Left ventricle myocardium inferior (tissue), 1 donor: ENCODE measurements at regions not wholly inside any gene's neighbourhood (a gene's known extent, or its start where the extent isn't known, plus 50 kb on each side); places are given as distances from the start of the nearest gene placed in this dataset.

Source experiments
- DNase-seq: peaks from one replicate; pipeline ENCODE4 v3.0.0-alpha.2; 2020
- H3K27ac ChIP-seq: fragments of 200-600 bp; replicated peaks from 2 replicates; pipeline ENCODE4 v1.8.0; 2021
- H3K27me3 ChIP-seq: fragments of 200-600 bp; 2 replicates; pipeline ENCODE4 v1.8.0; 2021; ENCODE audit warnings: low read depth
- H3K36me3 ChIP-seq: fragments of 200-600 bp; 2 replicates; pipeline ENCODE4 v1.8.0; 2021
- H3K4me1 ChIP-seq: fragments of 200-600 bp; 2 replicates; pipeline ENCODE4 v1.8.0; 2021
- H3K4me3 ChIP-seq: fragments of 200-600 bp; 2 replicates; pipeline ENCODE4 v1.8.0; 2021; ENCODE audit warnings: mild to moderate bottlenecking, moderate library complexity
- H3K9me3 ChIP-seq: fragments of 200-600 bp; replicated peaks from 2 replicates; pipeline ENCODE4 v1.8.0; 2021
- intact Hi-C: fragments of 100-400 bp; cut with micrococcal nuclease; formaldehyde crosslinking; loops from one replicate; pipeline ENCODE4 v1.11.0; 2022
- TF ChIP-seq, protein P1 (sequence below): fragments of 200-600 bp; IDR thresholded peaks from 2 replicates; pipeline ENCODE4 v1.8.0; 2021; ENCODE audit warnings: antibody characterized with exemption, mild to moderate bottlenecking, borderline replicate concordance
- donor health status: DM: no; HTN: yes; CAD: no; lungs with severe emphysema.

DNA sequence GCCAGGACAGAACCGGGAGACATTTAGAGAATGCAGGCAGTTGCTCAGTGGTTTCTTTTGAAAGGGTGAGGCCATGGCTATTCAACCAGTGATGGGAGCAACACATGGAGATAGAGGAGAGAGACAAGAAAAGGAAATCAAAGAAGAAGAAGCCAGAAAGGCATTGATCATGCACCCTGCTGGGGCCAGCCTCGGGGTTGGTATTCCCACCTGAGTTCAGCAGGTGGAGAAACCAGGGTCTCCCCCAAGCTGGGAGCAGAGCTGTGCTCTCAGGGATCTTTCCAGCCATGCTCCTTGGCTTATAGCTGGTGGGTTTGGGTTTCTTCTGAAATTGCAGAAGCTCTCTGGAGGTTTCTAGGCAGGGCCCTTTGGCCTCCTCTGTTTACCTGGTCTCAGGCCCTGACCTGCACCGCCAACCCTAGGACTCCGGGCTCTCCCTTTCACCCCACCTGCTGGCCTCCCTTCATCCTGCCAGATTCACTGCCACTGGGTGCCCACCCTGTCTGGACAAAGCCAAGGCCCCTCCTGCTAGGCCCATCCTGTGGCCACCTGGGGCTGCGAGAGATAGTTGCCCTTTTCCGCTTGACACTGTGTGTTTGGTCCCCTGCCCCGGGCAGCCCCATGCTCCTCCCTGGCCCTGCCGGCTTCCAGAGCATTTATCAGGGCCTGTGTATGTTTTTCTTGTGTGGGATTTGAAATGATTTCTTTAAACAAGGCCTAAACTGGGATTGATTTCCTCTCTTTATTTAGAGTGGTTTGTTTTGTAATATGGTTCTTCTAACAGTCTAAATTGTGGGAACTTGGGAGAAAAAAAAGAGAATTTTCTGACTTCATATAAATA is 126.7 kb downstream of the DDX1 start:
- Histone ChIP-seq H3K4me1 (no peaks in the 10 kb centered on the region), H3K9me3 (no peaks in the 10 kb centered on the region), H3K27me3 (no peaks in the 10 kb centered on the region), H3K4me3 (no peak overlapping the region), H3K36me3 (no peaks in the 10 kb centered on the region), H3K27ac (no peak overlapping the region)
- TF ChIP-seq, protein P1, sequence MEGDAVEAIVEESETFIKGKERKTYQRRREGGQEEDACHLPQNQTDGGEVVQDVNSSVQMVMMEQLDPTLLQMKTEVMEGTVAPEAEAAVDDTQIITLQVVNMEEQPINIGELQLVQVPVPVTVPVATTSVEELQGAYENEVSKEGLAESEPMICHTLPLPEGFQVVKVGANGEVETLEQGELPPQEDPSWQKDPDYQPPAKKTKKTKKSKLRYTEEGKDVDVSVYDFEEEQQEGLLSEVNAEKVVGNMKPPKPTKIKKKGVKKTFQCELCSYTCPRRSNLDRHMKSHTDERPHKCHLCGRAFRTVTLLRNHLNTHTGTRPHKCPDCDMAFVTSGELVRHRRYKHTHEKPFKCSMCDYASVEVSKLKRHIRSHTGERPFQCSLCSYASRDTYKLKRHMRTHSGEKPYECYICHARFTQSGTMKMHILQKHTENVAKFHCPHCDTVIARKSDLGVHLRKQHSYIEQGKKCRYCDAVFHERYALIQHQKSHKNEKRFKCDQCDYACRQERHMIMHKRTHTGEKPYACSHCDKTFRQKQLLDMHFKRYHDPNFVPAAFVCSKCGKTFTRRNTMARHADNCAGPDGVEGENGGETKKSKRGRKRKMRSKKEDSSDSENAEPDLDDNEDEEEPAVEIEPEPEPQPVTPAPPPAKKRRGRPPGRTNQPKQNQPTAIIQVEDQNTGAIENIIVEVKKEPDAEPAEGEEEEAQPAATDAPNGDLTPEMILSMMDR = no peak
- intact Hi-C loops = no loop called here
- DNase-seq = no peak

DNA sequence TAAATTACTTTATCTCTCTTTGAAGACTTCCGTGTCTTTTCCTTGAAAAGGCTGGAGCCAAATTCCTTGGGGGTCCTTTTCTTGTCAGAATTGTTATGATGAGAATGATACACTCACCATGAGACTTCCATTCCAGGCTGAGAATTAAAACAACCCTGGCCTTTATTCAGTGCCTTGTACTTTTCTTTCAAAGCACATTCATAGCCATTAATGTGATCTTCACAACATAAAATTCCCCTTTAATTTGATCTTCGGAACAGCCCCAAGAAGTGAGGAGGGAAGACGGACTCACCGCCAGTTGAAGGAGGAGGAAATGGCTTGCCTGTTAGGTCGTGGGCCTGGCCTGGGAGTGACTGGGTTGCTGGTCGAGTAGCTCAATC is 127.3 kb downstream of the DDX1 start:
- no peak for DNase-seq
- H3K27ac ChIP-seq = no peak overlapping the region
- no peaks in the 10 kb centered on the region for H3K36me3 ChIP-seq
- H3K27me3 ChIP-seq = no peaks in the 10 kb centered on the region
- TF ChIP-seq, protein P1 = no peak
- H3K4me1 ChIP-seq = no peaks in the 10 kb centered on the region
- H3K9me3 ChIP-seq = no peaks in the 10 kb centered on the region
- intact Hi-C loops = no loop called here
- no peak overlapping the region for H3K4me3 ChIP-seq

DNA sequence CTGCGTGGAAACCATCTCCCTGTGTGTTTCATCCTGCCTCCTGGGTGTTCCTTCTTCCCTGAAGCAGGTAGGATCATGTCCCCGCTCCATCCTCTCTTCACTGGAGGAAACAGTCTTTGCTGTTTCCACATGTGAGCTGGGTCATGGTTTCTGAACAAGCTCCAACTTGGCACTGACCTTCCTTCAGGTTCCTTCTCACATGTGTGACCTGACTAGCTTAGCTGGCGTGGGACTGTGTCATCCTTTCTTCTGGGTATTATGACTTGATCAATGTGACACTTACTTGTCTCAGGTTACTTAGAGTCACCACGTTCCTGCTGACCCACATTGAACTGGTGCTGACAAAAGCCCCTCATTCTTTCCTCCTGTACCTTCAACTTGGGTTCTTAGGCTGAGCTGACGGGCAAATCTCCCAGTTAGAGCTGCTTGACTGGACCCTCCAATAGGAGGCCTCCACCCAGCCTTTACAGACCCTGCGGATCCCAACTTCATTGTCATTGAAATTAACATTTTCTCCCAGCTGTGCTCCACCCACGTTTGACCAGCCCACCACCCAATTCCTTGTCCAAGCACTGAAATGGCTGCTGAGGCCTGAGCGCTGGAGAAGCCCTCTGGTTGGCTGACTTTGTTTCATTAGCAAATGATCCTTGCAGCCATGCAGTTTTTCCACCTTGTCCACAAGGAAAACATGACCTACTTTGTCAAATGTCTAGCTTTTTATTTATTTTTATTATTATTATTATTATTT is 128.1 kb downstream of the DDX1 start:
- no peak for DNase-seq
- Histone ChIP-seq H3K4me3 (no peak overlapping the region), H3K36me3 (no peaks in the 10 kb centered on the region), H3K9me3 (no peaks in the 10 kb centered on the region), H3K27ac (no peak overlapping the region), H3K27me3 (no peaks in the 10 kb centered on the region), H3K4me1 (no peaks in the 10 kb centered on the region)
- intact Hi-C loops = no loop called here
- TF ChIP-seq, protein P1 = no peak

DNA sequence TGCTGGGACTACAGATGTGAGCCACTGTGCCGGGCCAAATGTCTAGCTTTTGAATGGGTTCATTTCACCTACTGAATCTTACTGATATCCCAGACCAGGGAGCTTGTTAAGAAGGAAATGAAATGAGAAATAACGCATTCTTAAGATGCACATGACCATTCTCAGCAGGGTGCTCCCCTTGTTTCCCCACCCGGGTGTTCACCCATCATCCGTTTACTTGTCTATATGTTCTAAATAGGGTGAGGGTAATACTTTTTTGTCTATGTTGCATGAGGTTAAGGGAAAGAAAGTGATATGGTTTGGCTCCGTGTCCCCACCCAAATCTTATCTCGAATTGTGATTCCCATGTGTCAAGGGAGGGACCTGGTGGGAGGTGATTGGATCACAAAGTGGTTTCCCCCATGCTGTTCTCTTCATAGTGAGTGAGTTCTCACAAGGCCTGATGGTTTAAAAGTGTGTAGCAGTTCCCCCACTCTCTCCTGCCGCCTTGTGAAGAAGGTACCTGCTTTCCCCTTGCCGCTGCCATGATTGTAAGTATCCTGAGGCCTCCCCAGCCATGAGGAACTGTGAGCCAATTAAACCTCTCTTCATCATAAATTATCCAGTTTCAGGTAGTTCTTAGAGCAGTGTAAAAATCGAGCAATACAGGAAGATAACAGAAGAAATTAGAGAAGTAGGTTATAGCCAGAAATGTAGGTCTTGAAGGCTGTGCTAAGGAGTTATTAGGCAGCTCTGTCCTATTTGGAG is 129.1 kb downstream of the DDX1 start:
- no peak for DNase-seq
- H3K27me3 ChIP-seq = no peaks in the 10 kb centered on the region
- no peaks in the 10 kb centered on the region for H3K9me3 ChIP-seq
- H3K4me3 ChIP-seq = no peak overlapping the region
- intact Hi-C loops = no loop called here
- H3K36me3 ChIP-seq = no peaks in the 10 kb centered on the region
- H3K4me1 ChIP-seq = no peaks in the 10 kb centered on the region
- TF ChIP-seq, protein P1 = no peak
- H3K27ac ChIP-seq = no peak overlapping the region

DNA sequence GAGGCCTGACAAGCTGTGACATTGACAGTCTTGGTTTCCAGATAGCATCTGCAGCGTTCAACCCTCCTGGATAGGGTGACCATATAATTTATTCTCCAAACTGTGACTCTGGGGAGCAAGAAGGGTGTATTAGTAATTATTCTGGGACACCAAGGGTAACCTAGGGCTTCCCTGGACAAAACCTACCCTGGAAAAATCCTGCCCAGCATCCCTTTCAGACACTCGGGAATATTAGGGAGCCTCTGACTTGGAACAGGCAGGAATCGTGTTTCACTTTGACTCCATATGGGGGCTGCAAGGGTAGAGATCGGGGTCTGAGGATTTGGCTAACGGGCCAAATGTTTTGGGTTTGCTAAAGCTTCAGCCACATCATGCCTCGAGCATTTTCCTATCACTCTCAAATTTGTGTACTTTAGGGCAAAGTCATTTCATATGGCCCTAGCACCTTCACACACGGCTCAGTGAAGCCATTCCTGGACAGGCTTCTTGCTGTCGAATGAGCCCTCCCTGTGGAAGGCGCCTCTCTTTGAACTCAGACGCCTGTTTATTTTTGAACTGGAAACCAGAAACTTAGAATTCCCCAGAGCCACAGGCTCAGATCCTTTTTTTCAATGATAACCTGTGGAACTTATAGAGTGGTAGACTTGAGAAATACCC is 129.9 kb downstream of the DDX1 start:
- TF ChIP-seq, protein P1 = no peak
- Histone ChIP-seq H3K27ac (no peak overlapping the region), H3K4me3 (no peak overlapping the region), H3K9me3 (no peaks in the 10 kb centered on the region), H3K36me3 (no peaks in the 10 kb centered on the region), H3K4me1 (no peaks in the 10 kb centered on the region), H3K27me3 (no peaks in the 10 kb centered on the region)
- intact Hi-C loops = no loop called here
- DNase-seq = no peak
